SK-N-SH treated with all-trans-retinoic acid at 6 μM for 48 hours (cell line): ENCODE measurements at regions not wholly inside any gene's neighbourhood (a gene's known extent, or its start where the extent isn't known, plus 50 kb on each side); places are given as distances from the start of the nearest gene placed in this dataset.

ENCODE experiments used
- BACH2 ChIP-seq: fragments of 250-450 bp; sonication (Bioruptor Pico); IDR thresholded peaks from 2 replicates; pipeline ENCODE4 v1.9.0; 2021; ENCODE audit warnings: mild to moderate bottlenecking, borderline replicate concordance
- CREB5 ChIP-seq: fragments of 250-450 bp; sonication (Bioruptor Pico); IDR thresholded peaks from 2 replicates; pipeline ENCODE4 v1.5.1; 2020; ENCODE audit warnings: low read depth, mild to moderate bottlenecking, moderate library complexity
- PATZ1 ChIP-seq: fragments of 250-450 bp; sonication (Bioruptor Pico); IDR thresholded peaks from 2 replicates; pipeline ENCODE4 v1.8.0; 2020; ENCODE audit warnings: mild to moderate bottlenecking, moderate library complexity, borderline replicate concordance
- PPARA ChIP-seq: fragments of 250-450 bp; sonication (Bioruptor Pico); IDR thresholded peaks from 2 replicates; pipeline ENCODE4 v1.5.0; 2020; ENCODE audit warnings: mild to moderate bottlenecking, borderline replicate concordance
- RARB ChIP-seq: fragments of 250-450 bp; sonication (Bioruptor Pico); IDR thresholded peaks from 2 replicates; pipeline ENCODE4 v1.8.0; 2021; ENCODE audit warnings: mild to moderate bottlenecking, moderate library complexity
- SNAI2 ChIP-seq: fragments of 250-450 bp; sonication (Bioruptor Pico); IDR thresholded peaks from 2 replicates; pipeline ENCODE4 v1.5.0; 2020; ENCODE audit warnings: mild to moderate bottlenecking, moderate library complexity
- TOX ChIP-seq: fragments of 250-450 bp; sonication (Bioruptor Pico); IDR thresholded peaks from 2 replicates; pipeline ENCODE4 v1.8.0; 2021; ENCODE audit warnings: mild to moderate bottlenecking, moderate library complexity, borderline replicate concordance
- TSHZ2 ChIP-seq: fragments of 250-450 bp; sonication (Bioruptor Pico); IDR thresholded peaks from 2 replicates; pipeline ENCODE4 v1.5.0; 2020; ENCODE audit warnings: mild to moderate bottlenecking, moderate library complexity
- ZFP3 ChIP-seq: fragments of 250-450 bp; sonication (Bioruptor Pico); IDR thresholded peaks from 2 replicates; pipeline ENCODE4 v1.5.0; 2020; ENCODE audit warnings: mild to moderate bottlenecking, moderate library complexity
- ZFP30 ChIP-seq: fragments of 450-650 bp; formaldehyde crosslinking; IDR thresholded peaks from 2 replicates; pipeline ENCODE4 v1.5.0; 2022; ENCODE audit warnings: mild to moderate bottlenecking, moderate library complexity
- ZNF70 ChIP-seq: fragments of 450-650 bp; formaldehyde crosslinking; IDR thresholded peaks from 2 replicates; pipeline ENCODE4 v1.5.0; 2020; ENCODE audit warnings: mild to moderate bottlenecking, moderate library complexity

- TF ChIP-seq CREB5 (no peak), PATZ1 (CRISPR knock-in tag) (no peak), ZFP3 (CRISPR knock-in tag) (no peak), ZFP30 (CRISPR knock-in tag) (no peak), ZNF70 (CRISPR knock-in tag) (no peak), TOX (CRISPR knock-in tag) (no peak), SNAI2 (CRISPR knock-in tag) (no peak), TSHZ2 (CRISPR knock-in tag) (no peak), BACH2 (CRISPR knock-in tag) (no peak), PPARA (no peak), RARB (CRISPR knock-in tag) (no peak)
Observed at GRCh38 chr3:27802425-27802824, 80.3 kb upstream of the EOMES start.
